ENCODE measurements at regions not wholly inside any gene's neighbourhood (a gene's known extent, or its start where the extent isn't known, plus 50 kb on each side); places are given as distances from the start of the nearest gene placed in this dataset.

- no peaks in the 10 kb centered on the region; the same call in 1 of the 2 replicates for H3K4me1 ChIP-seq (ENCODE audit: insufficient read depth, low read length)
- no peak overlapping the region for H2AFZ ChIP-seq (ENCODE audit: low read length)
- no peaks in the 10 kb centered on the region for H4K20me1 ChIP-seq (ENCODE audit: control insufficient read depth, insufficient read depth, insufficient read length)
- H4K5ac ChIP-seq (ENCODE audit: insufficient read length, low read depth, low read length), result no peak overlapping the region
- H3K27me3 ChIP-seq (ENCODE audit: insufficient read depth, low read length), result no peaks in the 10 kb centered on the region
- Mint-ChIP-seq H3K36me3 (ENCODE audit: insufficient read depth in 1 of 3, low read depth in 3 of 3) (no peaks in the 10 kb centered on the region), H3K27me3 (ENCODE audit: low read depth) (no peaks in the 10 kb centered on the region), H3K27ac (peak overlapping the region in 1 of 3 experiments; percentile 21; a peak in 1 of 7 replicates), H3K4me1 (peaks cover 6 to 11% of the 10 kb centered on the region in 2 experiments), H3K4me3 (no peak overlapping the region), H3K9me3 (no peaks in the 10 kb centered on the region)
- no peak overlapping the region for H4K8ac ChIP-seq (replicated peaks; ENCODE audit: insufficient read length, low read depth, low read length)
- H3K79me2 ChIP-seq (ENCODE audit: insufficient read depth, low read length), result no peaks in the 10 kb centered on the region
- TF ChIP-seq CTCF (conservative IDR thresholded peaks at IDR 0.05), result no peak
- no peaks in the 10 kb centered on the region for H3K79me1 ChIP-seq (ENCODE audit: insufficient read depth, low read depth, low read length, poor library complexity, severe bottlenecking)
- H4K91ac ChIP-seq (ENCODE audit: insufficient read length, low read depth, low read length), result no peak overlapping the region
- no peaks in the 10 kb centered on the region for H3K9me3 ChIP-seq (ENCODE audit: control insufficient read depth, low read depth, low read length)
- H2BK15ac ChIP-seq (ENCODE audit: low read depth, low read length), result no peak overlapping the region
- H3K18ac ChIP-seq (ENCODE audit: insufficient read length, low read depth, low read length), result no peak overlapping the region
- no peak overlapping the region for H2BK120ac ChIP-seq (ENCODE audit: low read depth, low read length, poor library complexity, severe bottlenecking)
- DNase-seq, result no peak
- no peak overlapping the region for H3K14ac ChIP-seq (ENCODE audit: insufficient read depth, low read length)
- no peak overlapping the region for H3K27ac ChIP-seq (ENCODE audit: insufficient read length, low read depth, low read length)
- H3K56ac ChIP-seq (ENCODE audit: insufficient read length, low read depth, low read length), result no peak overlapping the region
- H3K4me2 ChIP-seq (ENCODE audit: insufficient read depth, insufficient read length, low read length), result no peak overlapping the region
- WGBS (ENCODE audit: extremely low coverage, insufficient read length, low lambda C conversion rate), result no CpG with 5 or more reads among the region's 6 CpGs
- H2BK12ac ChIP-seq (ENCODE audit: insufficient read length, low read depth, low read length), result no peak overlapping the region
- H3K23ac ChIP-seq (ENCODE audit: insufficient read length, low read depth, low read length), result no peak overlapping the region
- H3K4ac ChIP-seq (ENCODE audit: low read depth, low read length), result no peak overlapping the region
- H2AK5ac ChIP-seq (ENCODE audit: insufficient read length, low read length), result no peak overlapping the region
- no peak overlapping the region for H3K9ac ChIP-seq (ENCODE audit: extremely low read depth, insufficient read length, low read length)
- H2BK20ac ChIP-seq (ENCODE audit: low read depth, low read length, poor library complexity, severe bottlenecking), result no peak overlapping the region
- no peak overlapping the region for H2BK5ac ChIP-seq (ENCODE audit: insufficient read length, low read length)
- no peaks in the 10 kb centered on the region for H3K23me2 ChIP-seq (ENCODE audit: insufficient read length, low read depth, low read length, poor library complexity, severe bottlenecking)
- no peak overlapping the region for H3T11ph ChIP-seq (ENCODE audit: low read length)
Observed at GRCh38 chr5:4636378-4636777, 503.8 kb upstream of the ADAMTS16 start.

Data from H9 (cell line).